ENCODE measurements at regions not wholly inside any gene's neighbourhood (a gene's known extent, or its start where the extent isn't known, plus 50 kb on each side); places are given as distances from the start of the nearest gene placed in this dataset.

GRCh38 chr7:109331423-109331822 is 761.7 kb downstream of the DNAJB9 start:
- TF ChIP-seq EZH2phosphoT487 (IDR thresholded peaks at IDR 0.05; ENCODE audit: insufficient read depth, low read depth) (no peak), EZH2 (IDR thresholded peaks at IDR 0.05; ENCODE audit: insufficient read depth, poor library complexity, severe bottlenecking) (no peak)
